ENCODE measurements at regions not wholly inside any gene's neighbourhood (a gene's known extent, or its start where the extent isn't known, plus 50 kb on each side); places are given as distances from the start of the nearest gene placed in this dataset.

DNA sequence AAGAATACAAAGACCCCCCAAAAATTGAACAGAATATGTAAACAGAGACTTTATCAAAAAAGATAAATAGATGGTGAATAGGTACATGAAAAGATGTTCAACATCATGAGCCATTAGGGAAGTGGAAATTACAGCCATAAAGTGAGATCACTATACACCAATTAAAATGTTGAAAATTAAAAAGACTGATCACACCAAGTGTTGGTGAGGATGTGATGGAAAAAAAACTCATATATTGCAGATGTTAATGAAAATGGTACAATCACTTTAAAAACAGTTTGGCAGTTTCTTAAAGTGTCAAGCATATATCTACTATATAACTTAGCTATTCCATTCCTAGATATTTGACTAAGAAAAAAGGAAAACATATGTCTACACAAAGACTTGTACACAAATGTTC is 280.5 kb downstream of the DHX35 start:
- FAIRE-seq, result no peak

DNA sequence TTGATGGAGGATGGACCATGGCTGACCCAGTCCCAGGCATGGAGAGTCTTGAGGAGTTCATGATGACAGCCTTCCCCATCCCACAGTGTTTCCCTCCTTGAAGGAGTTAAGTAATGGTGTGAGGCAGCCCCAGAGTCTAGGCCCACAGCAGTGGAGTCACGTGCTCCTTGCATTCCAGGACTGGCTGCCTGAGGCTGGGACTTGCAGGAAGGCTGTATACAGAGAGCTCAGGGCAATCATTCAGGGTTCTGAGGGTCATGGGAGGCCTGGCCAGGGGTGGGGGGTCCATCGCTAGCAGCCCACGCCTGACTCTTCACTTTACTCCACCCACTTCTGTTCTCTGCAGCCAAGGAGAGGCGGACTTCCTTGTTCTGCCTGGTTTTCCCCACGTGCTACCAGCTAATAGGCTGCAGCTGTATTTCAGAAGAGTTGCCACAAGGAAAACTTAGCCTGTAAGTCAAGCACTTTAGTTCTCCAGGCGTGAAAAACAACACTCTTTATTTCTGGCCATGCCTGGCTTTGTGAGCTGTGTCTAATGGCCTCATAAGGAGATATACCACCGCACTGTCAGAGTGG is 272.5 kb downstream of the DHX35 start:
- no peak for FAIRE-seq

DNA sequence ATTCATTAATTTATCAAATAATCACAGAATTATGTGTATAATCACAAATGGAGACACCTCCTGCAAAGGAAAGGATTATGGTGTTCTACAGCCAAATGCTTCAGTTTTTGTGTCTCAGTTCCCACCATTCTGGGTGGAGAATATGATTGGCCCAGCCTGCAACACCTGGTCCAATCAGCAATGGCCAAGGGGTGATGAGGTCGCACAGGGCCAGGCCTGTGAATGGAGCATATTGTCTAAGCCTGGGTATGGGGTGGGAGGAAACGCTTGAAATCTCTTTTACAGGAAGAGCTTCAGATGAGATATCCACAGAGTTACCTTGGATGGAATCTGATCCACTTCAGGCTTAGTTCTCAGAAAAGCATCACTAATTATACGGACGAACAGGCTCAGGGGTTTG is 271.6 kb downstream of the DHX35 start:
- FAIRE-seq, result no peak

DNA sequence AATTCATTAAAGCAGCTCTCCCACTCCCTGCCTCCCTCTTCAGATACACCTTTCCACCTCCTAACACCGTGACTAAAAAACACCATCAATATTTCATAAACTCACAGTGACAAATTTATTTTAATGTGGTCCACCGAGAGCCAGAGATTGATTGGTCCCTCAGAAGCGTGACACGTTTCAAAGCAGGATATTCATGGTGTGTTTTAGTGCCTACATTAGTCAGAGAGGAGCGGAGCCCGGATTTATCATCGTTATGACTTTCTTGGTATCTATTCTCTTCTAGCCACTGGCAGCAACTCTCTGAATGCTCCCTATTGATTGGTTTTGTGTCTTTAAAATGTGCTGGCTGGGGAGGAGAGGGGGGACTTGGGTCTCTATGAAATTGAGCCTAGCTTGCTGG is 265.3 kb downstream of the DHX35 start:
- no peak for FAIRE-seq

DNA sequence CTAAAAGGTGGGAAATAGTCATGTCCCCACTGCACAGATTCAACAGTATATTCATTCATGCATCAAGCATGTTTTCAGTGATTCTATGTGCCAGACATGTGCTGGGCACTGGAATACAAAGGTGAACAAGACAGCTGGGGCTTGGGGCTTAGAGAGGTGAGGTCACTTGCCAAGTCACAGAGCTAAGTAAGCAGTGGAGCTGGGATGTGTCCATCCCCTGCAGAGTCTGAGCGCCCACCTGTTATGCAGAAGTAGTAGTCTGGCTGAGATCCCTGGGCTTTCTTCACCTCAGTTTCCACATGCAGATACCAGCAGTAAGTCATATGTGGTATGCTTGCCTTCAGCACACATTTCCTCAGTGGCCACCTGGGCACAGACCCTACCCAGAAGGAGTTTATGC is 263.8 kb downstream of the DHX35 start:
- no peak for FAIRE-seq

DNA sequence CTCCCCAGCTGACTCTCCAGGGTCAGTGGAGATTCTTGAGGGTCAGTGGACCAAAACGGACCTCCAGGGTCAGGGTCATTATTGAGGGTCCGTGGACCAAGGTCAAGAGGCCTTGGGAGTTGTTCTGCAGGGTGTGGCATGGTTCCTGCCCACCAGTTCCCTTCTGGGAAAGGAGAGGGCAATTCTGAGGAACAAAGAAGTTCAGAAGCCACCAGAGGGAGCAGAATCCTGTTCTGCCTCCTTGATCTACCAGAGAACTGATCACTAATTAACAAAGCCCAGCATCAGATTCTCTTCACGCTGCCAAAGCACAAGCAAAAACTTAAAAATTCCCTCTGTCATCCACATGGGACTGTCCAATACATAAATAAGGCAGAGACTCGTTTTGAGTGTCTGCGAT is 263.4 kb downstream of the DHX35 start:
- FAIRE-seq, result no peak

DNA sequence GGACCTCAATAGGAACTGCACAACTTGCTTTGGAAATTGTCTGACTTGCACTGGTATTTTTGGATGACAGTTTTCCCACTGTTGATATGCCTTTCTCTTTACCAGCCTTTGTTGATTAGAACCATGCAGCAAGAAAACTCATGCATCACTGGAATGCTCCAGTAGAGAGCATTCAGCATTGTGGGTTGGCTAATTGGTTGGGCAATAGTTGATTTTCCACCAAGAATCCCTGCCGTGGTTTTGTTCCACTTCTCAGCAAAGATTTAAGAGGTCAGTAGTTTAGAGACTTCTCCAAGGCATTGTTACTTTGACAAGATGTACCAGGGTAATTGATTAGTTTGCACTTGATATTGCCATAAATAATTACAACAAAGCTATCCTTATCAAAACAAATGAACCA is 260.0 kb downstream of the DHX35 start:
- no peak for FAIRE-seq

DNA sequence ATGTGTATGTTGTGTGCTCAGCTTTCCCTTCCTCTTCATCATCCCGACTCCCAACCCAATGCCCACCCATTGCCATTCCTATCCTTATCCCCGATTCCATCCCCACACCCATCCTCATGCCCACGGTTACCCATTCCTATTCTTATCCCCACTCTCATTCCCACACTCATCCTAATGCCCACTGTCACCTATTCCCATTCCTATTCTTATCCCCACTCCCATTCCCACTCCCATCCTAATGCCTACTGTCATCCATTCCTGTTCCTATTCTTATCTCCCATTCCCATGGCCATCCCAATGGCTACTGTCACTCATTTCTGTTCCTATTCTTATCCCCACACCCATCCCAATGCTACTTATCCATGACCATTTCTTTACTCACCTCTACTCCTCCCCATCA is 254.1 kb downstream of the DHX35 start:
- no peak for FAIRE-seq

DNA sequence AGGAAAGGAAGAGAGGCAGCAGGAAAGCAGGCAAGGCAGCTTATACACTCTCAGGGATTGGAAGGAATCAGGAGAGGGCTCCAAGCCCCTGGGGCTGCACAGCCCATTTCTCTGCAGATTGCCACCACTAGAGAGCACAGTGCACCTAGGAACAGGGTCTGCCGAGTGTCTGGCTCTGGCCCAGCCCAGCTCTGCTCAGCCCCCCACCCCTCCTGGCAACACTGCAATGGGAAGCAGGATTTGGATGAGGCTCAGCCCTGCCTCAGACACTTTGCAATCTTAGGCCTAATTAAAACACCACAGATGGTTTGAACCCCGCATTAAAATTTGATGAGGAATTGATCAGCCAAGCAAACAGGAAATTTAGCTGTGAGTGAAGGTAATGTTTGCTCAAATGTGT is 252.7 kb downstream of the DHX35 start:
- no peak for FAIRE-seq

DNA sequence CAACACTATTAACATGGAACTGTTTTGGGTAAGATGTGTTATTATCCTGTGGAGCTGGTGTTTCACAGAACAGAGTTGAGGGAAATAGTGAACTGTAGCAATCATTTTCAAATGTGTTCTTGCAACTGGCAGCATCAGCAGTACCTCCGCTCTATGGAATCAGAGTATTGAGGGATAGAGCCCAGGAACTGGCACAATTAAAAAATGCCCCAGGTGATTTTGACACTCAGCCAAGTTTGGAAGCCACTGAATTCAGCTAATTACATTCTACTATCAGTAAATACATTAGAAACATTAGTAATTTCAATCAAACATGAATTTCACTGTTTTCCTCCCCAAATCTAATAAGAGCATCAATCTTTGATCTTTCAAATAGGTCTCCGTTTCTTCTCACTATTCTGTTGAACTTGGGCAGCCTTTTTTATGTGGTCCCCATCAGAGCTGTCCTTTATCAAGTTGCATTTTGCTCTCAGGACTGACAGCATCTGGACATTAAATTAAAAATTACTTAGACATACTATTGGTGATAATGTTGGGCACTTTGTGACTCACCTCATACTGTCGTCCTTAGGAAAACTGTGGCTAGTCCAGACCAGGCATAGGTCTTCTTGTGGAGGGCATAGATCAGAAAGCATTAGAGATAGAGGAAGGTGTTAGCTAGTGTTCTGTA is 251.5 kb downstream of the DHX35 start:
- no peak for FAIRE-seq

DNA sequence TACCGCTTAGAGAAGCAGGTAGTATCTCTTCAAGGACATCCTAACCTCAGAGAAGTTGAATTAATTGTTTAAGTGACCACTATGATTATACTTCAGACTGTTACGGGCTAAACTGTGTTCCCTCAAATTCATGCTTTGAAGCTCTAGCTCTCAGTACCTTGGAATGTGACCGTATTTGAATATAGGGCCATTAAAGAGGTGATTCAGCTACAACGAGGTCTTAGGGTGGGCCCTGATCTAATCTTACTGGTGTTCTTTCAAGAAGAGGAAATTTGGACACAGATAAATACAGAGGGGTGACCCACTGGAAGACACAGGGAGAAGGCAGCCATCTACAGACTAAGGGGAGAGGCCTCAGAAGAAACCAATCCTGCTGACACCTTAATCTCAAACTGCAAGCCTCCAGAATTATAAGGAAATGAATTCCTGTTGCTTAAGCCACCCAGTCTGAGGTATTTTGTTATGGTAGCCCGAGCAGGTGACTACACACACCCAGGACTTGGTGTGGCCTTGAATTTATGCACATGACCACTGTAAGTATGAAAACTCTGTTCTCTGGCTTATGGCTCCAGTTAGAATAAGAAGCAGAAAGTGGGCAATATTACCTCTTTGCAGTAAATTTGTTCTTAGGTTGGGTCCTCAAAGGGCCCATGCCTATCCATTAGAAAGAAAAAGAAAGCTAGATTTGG is 249.1 kb downstream of the DHX35 start:
- FAIRE-seq, result no peak

DNA sequence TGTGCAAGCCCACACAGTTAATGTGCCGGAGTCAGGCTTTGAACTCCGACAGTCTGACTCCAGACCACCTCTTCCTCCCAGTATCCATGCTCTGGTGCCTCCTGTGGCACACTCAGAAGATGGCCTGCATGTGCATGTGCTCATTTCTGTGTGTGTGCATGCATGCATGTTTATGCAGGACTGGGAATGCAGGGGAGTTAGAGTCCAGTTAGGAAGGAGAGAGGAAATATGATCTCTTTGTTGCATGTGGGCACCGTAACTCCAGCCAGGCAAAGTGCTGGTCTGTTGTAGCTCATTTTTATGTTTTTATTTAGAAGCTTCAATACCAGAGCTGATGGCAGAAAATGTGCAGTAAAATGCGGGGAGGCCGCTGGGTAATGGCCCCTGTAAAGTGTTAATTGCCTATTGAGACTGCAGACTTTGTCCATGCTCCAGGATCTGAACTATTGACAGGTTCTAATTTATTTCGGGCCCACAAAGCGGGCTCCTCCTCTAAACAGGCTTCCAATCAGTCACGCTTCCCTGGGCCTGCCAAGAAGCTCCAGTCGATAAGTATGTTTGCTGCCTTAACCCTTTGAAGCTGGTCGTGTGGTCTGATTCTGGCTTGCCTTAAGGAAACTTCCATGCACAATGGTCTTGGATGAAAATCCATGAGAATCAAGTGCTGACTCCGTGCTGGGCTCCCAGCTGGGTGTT is 248.3 kb downstream of the DHX35 start:
- no peak for FAIRE-seq

DNA sequence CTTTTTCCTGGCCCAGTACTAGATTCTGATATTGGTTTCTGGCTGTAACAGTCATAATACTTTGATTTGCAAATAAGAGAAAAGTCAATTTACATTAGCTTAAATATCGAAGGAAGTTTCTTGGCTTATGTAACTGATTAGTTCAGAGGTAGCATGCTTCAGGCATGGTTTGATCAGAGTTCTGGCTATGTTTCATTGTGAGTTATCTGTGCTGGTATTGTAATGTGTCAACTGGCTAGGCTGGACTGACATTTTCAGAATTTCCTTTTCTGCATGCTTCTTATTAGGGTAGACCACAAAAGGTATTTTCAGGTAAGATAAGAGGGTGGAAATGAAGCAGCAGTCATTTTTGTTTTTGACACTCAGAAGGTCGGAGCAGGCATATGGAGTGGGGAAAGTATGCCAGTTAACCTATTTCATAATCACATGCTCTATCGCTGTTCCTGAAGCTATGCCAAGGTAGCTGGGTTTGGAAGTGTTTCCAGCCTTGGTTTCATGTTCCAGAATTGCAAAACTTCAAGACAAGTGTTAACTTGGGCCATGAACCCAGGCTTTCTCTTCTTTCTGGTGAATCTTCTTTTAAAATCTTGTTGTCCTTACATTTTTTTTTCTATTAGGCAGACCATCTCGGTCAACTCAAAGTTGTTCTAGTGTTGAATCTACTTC is 244.9 kb downstream of the DHX35 start:
- FAIRE-seq, result no peak

DNA sequence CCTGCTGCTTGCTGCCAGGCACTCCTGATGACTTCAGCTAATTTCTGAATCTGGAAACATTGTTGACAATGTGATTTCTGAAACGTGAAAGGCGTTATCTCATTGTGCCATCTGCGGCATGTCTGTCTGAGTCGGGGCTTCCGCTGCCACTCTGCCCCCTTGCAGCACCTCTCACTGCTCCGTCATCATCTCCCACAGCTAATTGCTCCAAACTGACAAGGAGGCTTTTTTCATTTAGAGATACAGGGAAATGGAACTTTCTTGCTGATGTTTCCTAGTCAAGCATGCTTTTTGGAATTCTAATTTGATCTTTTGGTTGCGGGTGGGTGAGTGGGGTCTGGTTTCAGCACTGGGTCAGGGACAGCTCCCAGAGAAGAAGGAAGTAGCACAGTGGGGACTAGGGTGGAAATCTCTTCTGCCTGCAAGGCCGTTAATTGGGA is 233.5 kb downstream of the DHX35 start:
- FAIRE-seq, result no peak

DNA sequence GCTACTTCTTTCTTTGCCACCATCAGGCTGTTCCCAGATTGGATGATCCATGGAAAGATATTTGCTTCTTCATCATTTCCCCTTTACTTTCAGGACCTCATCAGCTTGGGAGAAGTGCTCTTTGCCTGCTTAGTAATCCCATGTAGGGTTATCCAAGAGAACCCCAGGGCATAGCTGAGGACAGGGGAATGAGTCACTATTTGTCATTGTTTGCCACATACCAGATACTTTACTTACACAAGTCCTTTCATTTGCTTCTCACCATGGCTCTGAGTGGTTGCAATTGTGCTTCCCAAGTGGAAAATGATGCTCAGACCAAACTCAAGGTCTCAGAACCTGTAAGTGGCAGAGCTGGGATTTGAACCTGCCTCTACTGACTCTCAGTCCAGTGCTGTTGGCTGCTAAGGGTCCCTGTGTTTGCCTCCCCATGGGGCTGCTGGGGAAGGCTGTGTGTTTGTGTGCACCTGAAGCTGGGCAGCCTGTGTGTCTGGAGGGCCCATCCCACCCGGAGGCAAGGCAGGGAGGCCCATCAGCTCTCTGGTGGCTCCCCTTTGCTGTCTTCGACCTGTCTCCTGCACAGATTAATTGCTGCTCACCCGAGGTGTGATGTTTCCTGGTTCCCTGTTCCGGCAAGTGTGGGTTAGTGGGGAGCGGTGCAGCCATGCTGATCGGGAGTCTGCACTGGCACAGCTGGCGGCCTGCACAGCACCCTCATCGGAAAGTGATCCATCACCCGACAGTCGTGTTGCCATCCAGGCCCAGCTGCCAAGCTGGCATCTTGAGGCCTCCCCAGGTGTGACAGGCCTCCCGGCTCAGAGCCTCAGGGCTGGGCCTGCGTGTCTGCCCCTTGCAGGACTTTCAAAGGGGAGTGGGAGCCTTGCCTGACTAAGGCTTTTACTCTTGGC is 228.8 kb downstream of the DHX35 start:
- FAIRE-seq, result no peak

DNA sequence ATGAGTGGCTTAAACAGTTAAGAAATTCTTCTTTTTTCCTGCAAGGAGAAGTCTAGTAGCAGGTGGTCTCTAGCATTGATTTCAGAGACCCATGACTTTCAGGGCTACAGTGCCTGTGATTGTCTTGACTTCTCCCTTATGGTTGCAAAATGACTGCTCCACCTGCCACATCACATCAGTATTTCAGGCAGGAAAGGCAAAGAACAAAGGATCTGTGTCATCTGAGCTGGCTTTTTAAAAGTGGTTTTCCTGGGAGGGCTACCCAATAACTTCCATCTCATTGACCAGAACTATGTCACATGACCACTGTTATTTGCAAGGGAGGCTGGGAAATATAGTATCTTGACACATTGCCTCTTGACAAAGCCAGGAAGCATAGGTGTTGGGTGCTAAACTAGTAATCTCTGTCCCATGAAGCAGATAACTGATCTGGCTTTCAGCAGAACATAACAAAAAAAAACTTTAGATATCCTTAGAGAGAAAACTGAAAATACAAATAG is 226.2 kb downstream of the DHX35 start:
- FAIRE-seq, result no peak

DNA sequence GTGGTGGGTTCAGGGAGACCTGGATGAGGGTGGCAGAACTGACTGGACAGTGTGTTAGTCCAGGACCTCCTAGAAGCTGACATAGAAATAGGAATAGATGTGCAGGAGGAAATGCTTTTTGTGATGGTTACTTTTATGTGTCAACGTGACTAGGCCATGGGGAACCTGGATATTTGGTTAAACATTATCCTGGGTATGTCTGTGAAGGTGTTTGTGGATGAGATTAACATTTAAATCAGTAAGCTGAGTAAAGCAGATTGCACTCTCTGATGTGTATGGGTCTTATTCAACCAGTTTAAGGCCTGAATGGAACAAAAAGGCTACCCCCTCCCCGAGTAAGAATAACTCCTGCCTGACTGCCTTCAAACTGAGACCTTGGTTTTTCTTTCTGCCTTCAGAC is 219.3 kb downstream of the DHX35 start:
- FAIRE-seq, result peak; percentile 77

DNA sequence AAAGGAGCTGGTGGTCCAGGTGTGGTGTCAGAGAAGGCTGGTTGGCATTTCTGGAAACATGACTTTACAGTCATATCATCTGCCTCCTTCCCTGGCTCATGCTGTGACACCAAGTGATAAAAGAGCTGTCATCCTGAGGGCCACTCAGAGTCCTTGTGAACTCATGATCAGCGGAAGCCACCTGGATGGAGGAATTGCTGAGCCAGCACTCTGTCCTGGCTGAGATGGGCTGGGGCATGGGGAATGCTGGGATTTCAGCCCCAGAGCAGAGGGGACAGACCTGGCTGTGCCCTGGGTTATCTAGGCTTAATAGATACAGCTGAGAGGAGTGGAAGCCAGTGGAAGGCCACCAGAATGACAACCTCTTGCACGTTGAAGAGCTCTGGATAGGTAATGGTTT is 214.3 kb downstream of the DHX35 start:
- FAIRE-seq, result no peak

DNA sequence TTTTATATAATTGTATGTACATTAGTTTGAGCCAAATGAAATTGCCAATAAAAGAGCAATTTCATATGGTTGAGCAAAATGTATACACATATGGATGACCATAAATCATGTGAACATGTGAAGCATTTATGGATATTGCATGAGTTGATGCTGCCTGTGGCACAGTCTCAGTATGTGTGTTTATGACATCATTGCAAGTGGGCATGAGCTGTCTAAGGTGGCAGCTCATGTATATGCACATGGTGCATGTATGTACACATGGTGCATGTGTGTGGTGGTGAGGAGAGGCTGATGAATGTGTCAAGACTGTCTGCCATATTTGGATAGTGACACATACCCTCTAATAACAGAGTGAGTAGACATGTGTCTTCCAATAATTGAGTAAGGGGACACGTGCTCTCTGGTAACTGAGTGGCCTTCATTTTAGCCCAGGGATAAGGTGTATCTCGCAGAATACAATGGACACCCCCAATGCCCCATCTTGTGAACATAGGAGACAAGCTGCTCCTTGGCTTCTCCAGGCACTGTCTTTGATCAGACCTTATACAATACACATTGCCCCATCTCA is 208.8 kb downstream of the DHX35 start:
- no peak for FAIRE-seq

DNA sequence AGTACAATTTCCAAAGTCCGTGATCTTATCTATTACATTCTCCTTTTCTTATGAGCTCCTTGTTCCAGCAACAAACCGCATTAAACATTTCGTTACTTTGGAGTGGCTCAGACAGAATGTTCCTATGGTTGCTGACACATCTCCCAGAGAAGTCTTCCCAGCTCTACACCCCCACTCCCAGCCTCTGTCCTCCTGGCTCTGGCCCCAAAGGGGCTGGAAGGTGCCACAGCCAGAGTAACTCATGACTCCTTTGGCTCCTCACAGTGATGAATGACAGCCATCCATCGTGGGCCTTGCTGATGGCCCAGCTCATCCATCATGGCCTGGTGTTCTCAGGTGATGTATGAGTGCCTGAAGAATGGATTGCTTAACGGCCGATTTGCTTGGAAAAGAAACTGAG is 203.0 kb downstream of the DHX35 start:
- FAIRE-seq, result no peak

DNA sequence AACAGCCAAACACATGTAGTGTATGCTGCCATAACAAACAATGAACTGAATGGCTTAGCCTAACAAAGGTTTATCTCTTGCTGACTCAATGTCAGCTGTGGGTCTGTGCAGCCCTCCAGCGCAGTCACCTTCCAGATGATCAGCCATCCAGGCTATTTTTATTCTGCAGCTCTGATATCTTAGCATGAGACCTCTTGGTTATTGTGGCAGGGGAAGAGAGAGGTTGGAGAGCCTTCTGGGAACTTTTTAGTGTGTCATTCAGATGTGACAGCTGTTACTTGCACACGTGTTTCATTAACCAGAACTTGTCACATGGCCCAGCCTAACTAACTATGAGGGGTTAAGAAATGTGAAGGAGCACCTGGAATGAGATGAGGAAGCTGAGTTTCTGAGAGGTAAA is 202.5 kb downstream of the DHX35 start:
- no peak for FAIRE-seq

DNA sequence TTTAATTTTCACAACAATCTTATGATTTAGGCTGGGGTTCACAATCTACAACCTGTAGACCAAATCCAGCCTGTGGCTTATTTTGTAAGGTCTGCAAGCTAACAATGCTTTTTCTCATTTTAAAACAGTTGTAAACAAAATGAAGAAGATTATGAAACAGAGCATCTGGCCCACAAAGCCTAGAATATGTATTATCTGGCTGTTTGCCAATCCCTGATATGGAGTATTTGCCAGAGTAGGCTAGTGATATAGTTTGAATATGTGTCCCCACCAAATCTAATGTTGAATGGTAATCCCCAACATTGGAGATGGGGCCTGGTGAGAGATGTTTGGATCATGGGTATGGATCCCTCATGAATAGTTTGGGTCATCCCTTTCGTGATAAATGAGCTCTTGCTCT is 201.8 kb downstream of the DHX35 start:
- FAIRE-seq, result no peak
